ENCODE measurements at regions not wholly inside any gene's neighbourhood (a gene's known extent, or its start where the extent isn't known, plus 50 kb on each side); places are given as distances from the start of the nearest gene placed in this dataset.
"Not testable (repeated sequence)": the region's sequence is repeated elsewhere in the genome, so short reads cannot be mapped to it uniquely, and the experiment has no call there.

DNA sequence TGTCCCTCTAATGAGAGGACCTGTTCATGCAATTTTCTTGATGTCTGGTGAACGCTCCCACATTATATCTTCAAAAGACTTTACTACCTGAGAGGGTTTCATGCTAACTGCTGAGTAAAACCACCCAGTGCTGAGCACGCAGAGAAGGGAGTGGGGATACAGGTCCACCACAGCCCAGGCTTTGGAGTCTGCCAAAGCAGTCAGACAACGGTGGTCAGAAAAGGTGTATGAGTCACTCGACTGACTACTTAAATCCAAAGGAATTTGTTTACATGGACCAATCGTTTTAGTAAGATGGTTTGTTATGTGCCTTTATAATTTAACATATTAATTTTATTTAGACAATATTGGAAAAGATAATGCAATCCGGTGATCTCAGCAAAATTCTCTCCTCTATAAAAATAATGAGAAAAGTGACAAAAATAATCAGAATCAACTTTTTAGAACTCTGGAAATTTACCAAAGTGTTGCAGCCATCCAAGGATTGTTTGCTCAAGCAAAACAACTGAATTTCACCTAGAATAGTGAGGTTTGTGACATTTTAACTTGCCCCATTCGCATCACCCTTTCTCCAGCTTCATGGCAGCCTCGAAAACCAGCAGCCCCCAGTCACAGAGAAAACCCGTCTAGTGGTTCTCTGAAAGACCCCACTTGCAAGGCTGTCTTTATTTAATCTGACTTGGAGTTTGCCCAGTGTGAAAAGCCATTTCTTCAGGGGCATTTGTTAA lies 52.1 kb upstream of the PLGLB2 start:
- DNase-seq: not testable (repeated sequence)
